ENCODE measurements at regions not wholly inside any gene's neighbourhood (a gene's known extent, or its start where the extent isn't known, plus 50 kb on each side); places are given as distances from the start of the nearest gene placed in this dataset.
A peak's percentile ranks its signal among the peaks of the same experiment; 100 is the strongest.
"Not testable (repeated sequence)": the region's sequence is repeated elsewhere in the genome, so short reads cannot be mapped to it uniquely, and the experiment has no call there.

- no peak overlapping the region for H3K4me3 Mint-ChIP-seq
- peaks cover 40% of the 10 kb centered on the region for H3K9me3 Mint-ChIP-seq
- H3K4me1 Mint-ChIP-seq = no peaks in the 10 kb centered on the region
- H3K36me3 Mint-ChIP-seq (ENCODE audit: low read depth) = peaks cover 4% of the 10 kb centered on the region
- H3K27ac Mint-ChIP-seq = no peak overlapping the region
- no peaks in the 10 kb centered on the region for H3K27me3 Mint-ChIP-seq (ENCODE audit: low read depth)
- TF ChIP-seq CTCF (IDR thresholded peaks at IDR 0.05; ENCODE audit: unreplicated experiment in 3 of 3) = no peak
Measured at GRCh38 chr4:189533603-189534002, 407.1 kb upstream of the FRG1 start.

GRCh38 chr4:189547559-189547958 is 393.1 kb upstream of the FRG1 start:
- H3K9me3 Mint-ChIP-seq = peaks cover 47% of the 10 kb centered on the region
- no peak overlapping the region for H3K27ac Mint-ChIP-seq
- no peaks in the 10 kb centered on the region for H3K27me3 Mint-ChIP-seq (ENCODE audit: low read depth)
- H3K36me3 Mint-ChIP-seq (ENCODE audit: low read depth) = no peaks in the 10 kb centered on the region
- no peaks in the 10 kb centered on the region for H3K4me1 Mint-ChIP-seq
- H3K4me3 Mint-ChIP-seq = no peak overlapping the region
- TF ChIP-seq CTCF (IDR thresholded peaks at IDR 0.05; ENCODE audit: unreplicated experiment in 3 of 3) = no peak

GRCh38 chr4:189548484-189549125 is 392.1 kb upstream of the FRG1 start:
- H3K4me3 Mint-ChIP-seq = no peak overlapping the region
- no peaks in the 10 kb centered on the region for H3K27me3 Mint-ChIP-seq (ENCODE audit: low read depth)
- no peaks in the 10 kb centered on the region for H3K36me3 Mint-ChIP-seq (ENCODE audit: low read depth)
- peaks cover 46% of the 10 kb centered on the region for H3K9me3 Mint-ChIP-seq
- no peaks in the 10 kb centered on the region for H3K4me1 Mint-ChIP-seq
- TF ChIP-seq CTCF (IDR thresholded peaks at IDR 0.05; ENCODE audit: unreplicated experiment in 3 of 3) = no peak
- H3K27ac Mint-ChIP-seq = peak overlapping the region in 2 of 3 experiments; percentile 37 to 41

DNA sequence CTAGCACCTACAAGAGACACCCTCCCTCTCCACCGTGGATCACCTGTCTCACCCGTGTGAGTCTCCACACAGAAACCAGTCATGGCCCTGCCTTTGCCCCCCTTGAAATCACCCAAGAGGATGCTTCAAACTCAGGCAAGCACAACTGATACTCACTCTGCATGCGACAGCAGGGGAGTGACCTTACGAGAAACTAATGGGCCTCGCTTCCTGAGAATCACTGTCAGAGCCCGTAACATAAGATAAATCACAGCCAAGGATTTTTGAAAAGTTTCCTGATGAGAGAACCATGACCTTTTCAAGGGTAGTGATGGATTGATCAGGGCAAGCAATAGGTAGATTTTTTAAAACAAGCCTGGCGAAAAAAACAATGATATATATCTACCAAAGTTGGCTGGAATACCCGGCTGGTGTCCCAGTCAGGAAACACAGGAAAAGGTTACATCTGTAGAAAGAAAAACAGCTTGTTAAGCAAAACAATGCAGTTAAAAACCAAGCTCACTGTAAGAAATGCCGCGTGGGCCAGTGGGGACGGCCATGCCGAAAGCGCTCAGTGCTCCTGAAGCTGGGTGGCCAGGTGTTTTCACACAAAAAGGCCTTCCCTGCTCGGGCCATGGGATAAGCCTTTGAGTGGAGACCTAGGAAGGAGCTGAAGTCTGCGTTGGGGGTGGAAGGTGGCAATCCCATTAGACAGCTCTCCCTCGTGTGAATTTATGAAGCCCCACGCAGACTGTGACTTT is 388.6 kb upstream of the FRG1 start:
- H3K36me3 Mint-ChIP-seq (ENCODE audit: low read depth); H3K4me1 Mint-ChIP-seq; H3K27me3 Mint-ChIP-seq (ENCODE audit: low read depth); H3K4me3 Mint-ChIP-seq: not testable (repeated sequence)
- Mint-ChIP-seq H3K9me3 (peaks cover 38% of the 10 kb centered on the region), H3K27ac (peak overlapping the region in 1 of 3 experiments; percentile 21)

GRCh38 chr4:189560605-189561004 is 380.1 kb upstream of the FRG1 start:
- H3K4me3 Mint-ChIP-seq; H3K27ac Mint-ChIP-seq; H3K4me1 Mint-ChIP-seq; H3K36me3 Mint-ChIP-seq (ENCODE audit: low read depth); H3K27me3 Mint-ChIP-seq (ENCODE audit: low read depth): not testable (repeated sequence)
- peaks cover 19% of the 10 kb centered on the region for H3K9me3 Mint-ChIP-seq

- not testable (repeated sequence) for H3K27ac Mint-ChIP-seq; H3K36me3 Mint-ChIP-seq (ENCODE audit: low read depth); H3K4me3 Mint-ChIP-seq; H3K27me3 Mint-ChIP-seq (ENCODE audit: low read depth); H3K4me1 Mint-ChIP-seq
- H3K9me3 Mint-ChIP-seq = peaks cover 21% of the 10 kb centered on the region
Measured at GRCh38 chr4:189563751-189564150, 376.9 kb upstream of the FRG1 start.

- not testable (repeated sequence) for H3K36me3 Mint-ChIP-seq (ENCODE audit: low read depth); H3K4me1 Mint-ChIP-seq; H3K27ac Mint-ChIP-seq; H3K27me3 Mint-ChIP-seq (ENCODE audit: low read depth); H3K4me3 Mint-ChIP-seq
- peaks cover 27% of the 10 kb centered on the region for H3K9me3 Mint-ChIP-seq
Measured at GRCh38 chr4:189566271-189566670, 374.4 kb upstream of the FRG1 start.

DNA sequence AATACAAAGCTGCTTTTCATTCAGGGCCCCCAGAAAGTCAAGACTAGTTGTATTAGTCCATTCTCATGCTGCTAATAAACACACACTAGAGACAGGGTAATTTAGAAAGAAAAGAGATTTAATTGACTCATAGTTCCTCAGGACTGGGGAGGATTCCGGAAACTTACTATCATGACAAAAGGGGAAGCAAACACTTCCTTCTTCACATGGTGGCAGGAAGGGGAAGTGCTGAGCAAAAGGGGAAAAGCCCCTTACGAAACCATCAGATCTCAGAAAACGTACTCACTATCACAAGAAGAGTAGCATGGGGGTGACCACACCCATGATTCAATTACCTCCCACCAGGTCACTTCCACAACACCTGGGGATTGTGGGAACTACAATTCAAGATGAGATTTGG is 373.8 kb upstream of the FRG1 start:
- H3K27ac Mint-ChIP-seq; H3K4me1 Mint-ChIP-seq; H3K4me3 Mint-ChIP-seq; H3K36me3 Mint-ChIP-seq (ENCODE audit: low read depth); H3K27me3 Mint-ChIP-seq (ENCODE audit: low read depth): not testable (repeated sequence)
- peaks cover 27% of the 10 kb centered on the region for H3K9me3 Mint-ChIP-seq

GRCh38 chr4:189579645-189580044 is 361.0 kb upstream of the FRG1 start:
- H3K36me3 Mint-ChIP-seq (ENCODE audit: low read depth); H3K4me1 Mint-ChIP-seq; H3K4me3 Mint-ChIP-seq; H3K27ac Mint-ChIP-seq; H3K27me3 Mint-ChIP-seq (ENCODE audit: low read depth): not testable (repeated sequence)
- H3K9me3 Mint-ChIP-seq = peaks cover 35% of the 10 kb centered on the region

DNA sequence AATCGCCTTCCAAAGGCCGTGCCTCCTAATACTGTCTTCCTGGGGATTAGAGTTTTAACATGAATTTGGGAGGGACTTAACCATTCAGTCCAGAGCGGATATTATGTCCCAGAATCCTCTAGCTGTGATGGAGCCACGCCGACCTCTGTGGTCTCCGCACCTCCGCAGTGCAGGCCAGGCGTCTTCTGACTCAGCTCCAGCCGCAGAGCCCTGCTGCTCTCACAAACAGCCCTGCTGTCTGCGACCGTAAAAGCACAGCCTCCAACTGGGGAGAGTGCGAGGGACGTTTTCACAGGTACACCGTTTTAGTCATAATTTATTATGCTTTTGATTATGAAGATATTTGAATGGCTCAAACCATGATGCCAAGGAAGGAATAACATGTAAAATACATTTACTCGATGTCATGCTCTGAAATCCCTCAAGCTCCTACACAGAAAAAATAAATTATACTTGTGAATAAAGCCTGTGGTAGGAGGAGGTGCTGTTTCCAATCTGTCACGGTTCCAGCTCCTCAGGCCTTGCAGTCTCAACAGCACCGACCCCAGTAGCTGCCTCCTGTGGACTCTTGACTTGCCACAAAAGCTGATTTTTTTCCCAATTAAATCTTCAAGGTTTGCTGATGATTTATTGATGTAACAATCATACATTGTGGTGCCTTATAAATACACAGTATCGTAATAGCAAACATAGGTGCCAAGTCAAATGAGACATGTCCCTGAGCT is 353.6 kb upstream of the FRG1 start:
- H3K27ac Mint-ChIP-seq; H3K27me3 Mint-ChIP-seq (ENCODE audit: low read depth); H3K4me1 Mint-ChIP-seq; H3K36me3 Mint-ChIP-seq (ENCODE audit: low read depth); H3K4me3 Mint-ChIP-seq: not testable (repeated sequence)
- H3K9me3 Mint-ChIP-seq = peaks cover 52% of the 10 kb centered on the region

DNA sequence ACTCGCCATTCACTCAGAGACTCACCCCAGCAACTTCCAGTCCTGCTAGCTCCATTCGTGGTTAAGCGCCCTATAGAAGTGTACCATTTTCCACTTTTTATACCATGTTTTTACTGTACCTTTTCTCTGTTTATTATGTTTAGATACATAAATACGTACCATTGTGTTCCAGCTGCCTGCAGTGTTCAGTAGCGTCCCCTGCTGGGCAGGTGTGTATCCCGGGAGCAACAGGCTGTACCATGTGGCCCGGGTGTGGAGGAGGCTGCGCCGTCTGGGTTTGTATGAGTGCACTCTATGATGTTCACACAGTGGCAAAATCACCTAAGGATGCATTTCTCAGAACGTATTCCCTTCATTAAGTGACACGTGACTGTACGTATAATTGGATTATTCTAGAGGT is 351.5 kb upstream of the FRG1 start:
- H3K4me1 Mint-ChIP-seq; H3K36me3 Mint-ChIP-seq (ENCODE audit: low read depth); H3K4me3 Mint-ChIP-seq; H3K27ac Mint-ChIP-seq; H3K27me3 Mint-ChIP-seq (ENCODE audit: low read depth): not testable (repeated sequence)
- peaks cover 50% of the 10 kb centered on the region for H3K9me3 Mint-ChIP-seq

Data from nephron (organoid).